Chondrocyte (in vitro differentiated cells): ENCODE measurements at regions not wholly inside any gene's neighbourhood (a gene's known extent, or its start where the extent isn't known, plus 50 kb on each side); places are given as distances from the start of the nearest gene placed in this dataset.

Source experiments
- DNase-seq: peaks from one replicate; pipeline ENCODE4 v3.0.0; 2021; ENCODE audit warnings: mixed read lengths, low spot score
- H3K27ac Mint-ChIP-seq: one replicate; pipeline ENCODE4 v1.8.0; 2021; ENCODE audit warnings: mild to moderate bottlenecking, moderate library complexity, mixed read lengths; ENCODE audit not compliant: unreplicated experiment
- H3K27me3 Mint-ChIP-seq: 2 replicates; pipeline ENCODE4 v1.8.0; 2021; ENCODE audit warnings: low read depth, mixed read lengths
- H3K36me3 Mint-ChIP-seq: 2 replicates; pipeline ENCODE4 v1.8.0; 2021; ENCODE audit warnings: low read depth, mixed read lengths
- H3K4me1 Mint-ChIP-seq: 2 replicates; pipeline ENCODE4 v1.8.0; 2021; ENCODE audit warnings: low read depth, mild to moderate bottlenecking, mixed read lengths
- H3K4me3 Mint-ChIP-seq: one replicate; pipeline ENCODE4 v1.8.0; 2021; ENCODE audit warnings: mild to moderate bottlenecking, moderate library complexity, mixed read lengths; ENCODE audit not compliant: unreplicated experiment
- H3K9me3 Mint-ChIP-seq: 2 replicates; pipeline ENCODE4 v1.8.0; 2021; ENCODE audit warnings: low read depth, mixed read lengths
- CTCF ChIP-seq: fragments of 200-600 bp; sonication (generic); IDR thresholded peaks from 2 replicates; pipeline ENCODE4 v1.5.0; 2021; ENCODE audit warnings: antibody characterized with exemption, mild to moderate bottlenecking, moderate library complexity

GRCh38 chr5:115348175-115348574 is 51.7 kb upstream of the CCDC112 start:
- TF ChIP-seq CTCF, result no peak
- Mint-ChIP-seq H3K4me3 (no peak overlapping the region), H3K27ac (no peak overlapping the region), H3K9me3 (peaks cover 4% of the 10 kb centered on the region), H3K4me1 (peaks cover 29% of the 10 kb centered on the region), H3K36me3 (no peaks in the 10 kb centered on the region), H3K27me3 (no peaks in the 10 kb centered on the region)
- DNase-seq, result no peak
